ENCODE measurements at regions not wholly inside any gene's neighbourhood (a gene's known extent, or its start where the extent isn't known, plus 50 kb on each side); places are given as distances from the start of the nearest gene placed in this dataset.

DNA sequence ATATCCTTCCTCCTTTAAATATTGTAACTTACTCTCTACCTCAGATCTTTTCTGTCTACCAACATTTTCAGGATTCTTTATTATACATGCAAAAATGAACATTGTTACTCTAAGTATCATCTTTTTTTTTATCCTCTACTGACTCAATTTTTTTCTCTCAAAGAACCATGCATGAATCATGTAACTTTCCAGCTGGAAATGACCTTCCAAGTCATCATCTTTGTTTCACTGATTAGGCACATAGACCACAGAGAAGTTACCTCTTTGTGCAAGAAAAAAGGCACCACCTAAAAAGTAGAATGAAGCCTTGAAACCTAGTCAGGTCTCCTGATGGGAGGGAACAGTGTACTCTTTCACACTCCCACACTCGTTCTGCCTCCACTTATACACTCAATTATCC, 234.9 kb downstream of the HGF start:
- H3K4me1 ChIP-seq (ENCODE audit: control insufficient read depth in 4 of 4, insufficient read depth in 4 of 4, low read length in 3 of 4), result no peaks in the 10 kb centered on the region

DNA sequence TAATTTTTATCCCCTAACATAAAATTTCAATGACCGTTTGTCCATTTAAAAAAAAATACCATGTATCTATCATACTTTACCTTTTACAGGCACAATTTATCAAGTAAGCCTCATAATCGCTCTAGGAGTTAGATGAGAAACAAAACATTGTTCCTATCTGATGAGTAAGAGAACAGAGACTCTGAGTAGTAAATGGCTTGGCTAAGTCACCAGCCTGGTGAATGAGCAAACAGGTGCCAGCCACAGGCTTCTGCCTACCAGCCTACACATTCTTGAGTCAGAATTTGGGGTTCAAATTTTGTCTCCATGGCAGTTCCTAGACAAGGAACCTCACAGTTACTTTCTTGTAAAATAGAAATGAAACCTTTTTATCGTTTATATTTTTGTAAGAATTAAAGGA, 235.4 kb downstream of the HGF start:
- Histone ChIP-seq H3K9ac (ENCODE audit: low read depth in 1 of 2, low read length in 2 of 2) (no peak overlapping the region), H3K36me3 (ENCODE audit: control insufficient read depth in 4 of 4, insufficient read depth in 3 of 4, low read depth in 1 of 4, low read length in 3 of 4) (no peaks in the 10 kb centered on the region), H3K9me3 (ENCODE audit: control insufficient read depth in 4 of 4, low read length in 3 of 4) (no peaks in the 10 kb centered on the region), H3K27me3 (ENCODE audit: control insufficient read depth in 4 of 4, insufficient read depth in 4 of 4, low read length in 3 of 4) (no peaks in the 10 kb centered on the region), H3K27ac (ENCODE audit: low read depth in 1 of 2, low read length in 2 of 2) (no peak overlapping the region), H3K4me3 (ENCODE audit: low read depth in 1 of 3, low read length in 3 of 3) (no peak overlapping the region), H3K4me1 (ENCODE audit: control insufficient read depth in 4 of 4, insufficient read depth in 4 of 4, low read length in 3 of 4) (no peaks in the 10 kb centered on the region)
- no peak for DNase-seq (ENCODE audit: low spot score)
- 83% methylated on average over 3 of the region's 3 CpGs for WGBS
- no peak for TF ChIP-seq EGR1 (IDR thresholded peaks at IDR 0.05; ENCODE audit: low read depth in 2 of 2)
- no peak for TF ChIP-seq RAD21 (IDR thresholded peaks at IDR 0.05)
- TF ChIP-seq FOXA2 (IDR thresholded peaks at IDR 0.05), result no peak
- TF ChIP-seq, protein P1, sequence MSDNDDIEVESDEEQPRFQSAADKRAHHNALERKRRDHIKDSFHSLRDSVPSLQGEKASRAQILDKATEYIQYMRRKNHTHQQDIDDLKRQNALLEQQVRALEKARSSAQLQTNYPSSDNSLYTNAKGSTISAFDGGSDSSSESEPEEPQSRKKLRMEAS (IDR thresholded peaks at IDR 0.05), result no peak
- TF ChIP-seq, protein P2, sequence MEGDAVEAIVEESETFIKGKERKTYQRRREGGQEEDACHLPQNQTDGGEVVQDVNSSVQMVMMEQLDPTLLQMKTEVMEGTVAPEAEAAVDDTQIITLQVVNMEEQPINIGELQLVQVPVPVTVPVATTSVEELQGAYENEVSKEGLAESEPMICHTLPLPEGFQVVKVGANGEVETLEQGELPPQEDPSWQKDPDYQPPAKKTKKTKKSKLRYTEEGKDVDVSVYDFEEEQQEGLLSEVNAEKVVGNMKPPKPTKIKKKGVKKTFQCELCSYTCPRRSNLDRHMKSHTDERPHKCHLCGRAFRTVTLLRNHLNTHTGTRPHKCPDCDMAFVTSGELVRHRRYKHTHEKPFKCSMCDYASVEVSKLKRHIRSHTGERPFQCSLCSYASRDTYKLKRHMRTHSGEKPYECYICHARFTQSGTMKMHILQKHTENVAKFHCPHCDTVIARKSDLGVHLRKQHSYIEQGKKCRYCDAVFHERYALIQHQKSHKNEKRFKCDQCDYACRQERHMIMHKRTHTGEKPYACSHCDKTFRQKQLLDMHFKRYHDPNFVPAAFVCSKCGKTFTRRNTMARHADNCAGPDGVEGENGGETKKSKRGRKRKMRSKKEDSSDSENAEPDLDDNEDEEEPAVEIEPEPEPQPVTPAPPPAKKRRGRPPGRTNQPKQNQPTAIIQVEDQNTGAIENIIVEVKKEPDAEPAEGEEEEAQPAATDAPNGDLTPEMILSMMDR (IDR thresholded peaks at IDR 0.05; ENCODE audit: low read depth, low read length, missing input control), result no peak
- no peak for TF ChIP-seq FOXA1 (IDR thresholded peaks at IDR 0.05)
- TF ChIP-seq HNF4A (conservative IDR thresholded peaks at IDR 0.05), result no peak
- no peak for TF ChIP-seq TAF1 (conservative IDR thresholded peaks at IDR 0.05)
- no peak for TF ChIP-seq SP1 (IDR thresholded peaks at IDR 0.05)
- TF ChIP-seq, protein P3, sequence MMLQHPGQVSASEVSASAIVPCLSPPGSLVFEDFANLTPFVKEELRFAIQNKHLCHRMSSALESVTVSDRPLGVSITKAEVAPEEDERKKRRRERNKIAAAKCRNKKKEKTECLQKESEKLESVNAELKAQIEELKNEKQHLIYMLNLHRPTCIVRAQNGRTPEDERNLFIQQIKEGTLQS (IDR thresholded peaks at IDR 0.05), result no peak
- no peak for TF ChIP-seq HNF4G (IDR thresholded peaks at IDR 0.05)

More for the DNA sequence above, 234.9 kb downstream of the HGF start:
- H3K36me3 ChIP-seq (ENCODE audit: control insufficient read depth in 4 of 4, insufficient read depth in 3 of 4, low read depth in 1 of 4, low read length in 3 of 4), result no peaks in the 10 kb centered on the region
- H3K27me3 ChIP-seq (ENCODE audit: control insufficient read depth in 4 of 4, insufficient read depth in 4 of 4, low read length in 3 of 4), result no peaks in the 10 kb centered on the region
- no peak for DNase-seq (ENCODE audit: low spot score)
- TF ChIP-seq, protein P2 (IDR thresholded peaks at IDR 0.05; ENCODE audit: low read depth, low read length, missing input control), result no peak
- TF ChIP-seq SP1 (IDR thresholded peaks at IDR 0.05) (no peak), JUND (IDR thresholded peaks at IDR 0.05) (no peak), HNF4G (IDR thresholded peaks at IDR 0.05) (no peak), HNF4A (conservative IDR thresholded peaks at IDR 0.05) (no peak), EGR1 (IDR thresholded peaks at IDR 0.05; ENCODE audit: low read depth in 2 of 2) (no peak), RXRA (IDR thresholded peaks at IDR 0.05) (no peak), FOXA1 (IDR thresholded peaks at IDR 0.05) (no peak), RAD21 (IDR thresholded peaks at IDR 0.05) (no peak), NR2F2 (IDR thresholded peaks at IDR 0.05) (no peak), GABPA (IDR thresholded peaks at IDR 0.05 in 1 of 2, conservative IDR thresholded peaks at IDR 0.05 in 1 of 2) (no peak), YY1 (IDR thresholded peaks at IDR 0.05) (no peak), TAF1 (conservative IDR thresholded peaks at IDR 0.05) (no peak)
- TF ChIP-seq, protein P3 (IDR thresholded peaks at IDR 0.05), result no peak
- TF ChIP-seq, protein P4, sequence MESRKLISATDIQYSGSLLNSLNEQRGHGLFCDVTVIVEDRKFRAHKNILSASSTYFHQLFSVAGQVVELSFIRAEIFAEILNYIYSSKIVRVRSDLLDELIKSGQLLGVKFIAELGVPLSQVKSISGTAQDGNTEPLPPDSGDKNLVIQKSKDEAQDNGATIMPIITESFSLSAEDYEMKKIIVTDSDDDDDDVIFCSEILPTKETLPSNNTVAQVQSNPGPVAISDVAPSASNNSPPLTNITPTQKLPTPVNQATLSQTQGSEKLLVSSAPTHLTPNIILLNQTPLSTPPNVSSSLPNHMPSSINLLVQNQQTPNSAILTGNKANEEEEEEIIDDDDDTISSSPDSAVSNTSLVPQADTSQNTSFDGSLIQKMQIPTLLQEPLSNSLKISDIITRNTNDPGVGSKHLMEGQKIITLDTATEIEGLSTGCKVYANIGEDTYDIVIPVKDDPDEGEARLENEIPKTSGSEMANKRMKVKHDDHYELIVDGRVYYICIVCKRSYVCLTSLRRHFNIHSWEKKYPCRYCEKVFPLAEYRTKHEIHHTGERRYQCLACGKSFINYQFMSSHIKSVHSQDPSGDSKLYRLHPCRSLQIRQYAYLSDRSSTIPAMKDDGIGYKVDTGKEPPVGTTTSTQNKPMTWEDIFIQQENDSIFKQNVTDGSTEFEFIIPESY (IDR thresholded peaks at IDR 0.05), result no peak
- TF ChIP-seq, protein P5, sequence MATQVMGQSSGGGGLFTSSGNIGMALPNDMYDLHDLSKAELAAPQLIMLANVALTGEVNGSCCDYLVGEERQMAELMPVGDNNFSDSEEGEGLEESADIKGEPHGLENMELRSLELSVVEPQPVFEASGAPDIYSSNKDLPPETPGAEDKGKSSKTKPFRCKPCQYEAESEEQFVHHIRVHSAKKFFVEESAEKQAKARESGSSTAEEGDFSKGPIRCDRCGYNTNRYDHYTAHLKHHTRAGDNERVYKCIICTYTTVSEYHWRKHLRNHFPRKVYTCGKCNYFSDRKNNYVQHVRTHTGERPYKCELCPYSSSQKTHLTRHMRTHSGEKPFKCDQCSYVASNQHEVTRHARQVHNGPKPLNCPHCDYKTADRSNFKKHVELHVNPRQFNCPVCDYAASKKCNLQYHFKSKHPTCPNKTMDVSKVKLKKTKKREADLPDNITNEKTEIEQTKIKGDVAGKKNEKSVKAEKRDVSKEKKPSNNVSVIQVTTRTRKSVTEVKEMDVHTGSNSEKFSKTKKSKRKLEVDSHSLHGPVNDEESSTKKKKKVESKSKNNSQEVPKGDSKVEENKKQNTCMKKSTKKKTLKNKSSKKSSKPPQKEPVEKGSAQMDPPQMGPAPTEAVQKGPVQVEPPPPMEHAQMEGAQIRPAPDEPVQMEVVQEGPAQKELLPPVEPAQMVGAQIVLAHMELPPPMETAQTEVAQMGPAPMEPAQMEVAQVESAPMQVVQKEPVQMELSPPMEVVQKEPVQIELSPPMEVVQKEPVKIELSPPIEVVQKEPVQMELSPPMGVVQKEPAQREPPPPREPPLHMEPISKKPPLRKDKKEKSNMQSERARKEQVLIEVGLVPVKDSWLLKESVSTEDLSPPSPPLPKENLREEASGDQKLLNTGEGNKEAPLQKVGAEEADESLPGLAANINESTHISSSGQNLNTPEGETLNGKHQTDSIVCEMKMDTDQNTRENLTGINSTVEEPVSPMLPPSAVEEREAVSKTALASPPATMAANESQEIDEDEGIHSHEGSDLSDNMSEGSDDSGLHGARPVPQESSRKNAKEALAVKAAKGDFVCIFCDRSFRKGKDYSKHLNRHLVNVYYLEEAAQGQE (IDR thresholded peaks at IDR 0.05), result no peak
- TF ChIP-seq, protein P1 (IDR thresholded peaks at IDR 0.05), result no peak
- H3K27ac ChIP-seq (ENCODE audit: low read depth in 1 of 2, low read length in 2 of 2), result no peak overlapping the region
- H3K4me3 ChIP-seq (ENCODE audit: low read depth in 1 of 3, low read length in 3 of 3), result no peak overlapping the region
- 58% methylated on average over 1 of the region's 1 CpG for WGBS
- H3K9ac ChIP-seq (ENCODE audit: low read depth in 1 of 2, low read length in 2 of 2), result no peak overlapping the region
- no peaks in the 10 kb centered on the region for H3K9me3 ChIP-seq (ENCODE audit: control insufficient read depth in 4 of 4, low read length in 3 of 4)
